HEK293 (cell line): ENCODE measurements at regions not wholly inside any gene's neighbourhood (a gene's known extent, or its start where the extent isn't known, plus 50 kb on each side); places are given as distances from the start of the nearest gene placed in this dataset.

ENCODE experiments used
- CTCF ChIA-PET: fragments of 350-600 bp; formaldehyde crosslinking; extraction: SDS; loops from one replicate; lab custom pipeline; 2021; ENCODE audit warnings: antibody characterized with exemption; lab: Yijun Ruan, JAX
- POLR2A ChIA-PET: fragments of 300-600 bp; formaldehyde crosslinking; extraction: SDS; loops from one replicate; lab custom pipeline; 2020; ENCODE audit warnings: antibody characterized with exemption, inconsistent platforms; lab: Yijun Ruan, JAX
- H3K27ac ChIP-seq: fragments of 200-500 bp; sonication (Bioruptor generic); 2 replicates; pipeline ENCODE4 v1.5.1; 2014; ENCODE audit warnings: low read depth, low read length, control low read depth, inconsistent platforms; ENCODE audit errors: extremely low read depth
- H3K36me3 ChIP-seq, 2 experiments: fragments of 200-500 bp in 1 of 2; sonication (Bioruptor generic) in 1 of 2; 1 replicate in 1 of 2; 2 replicates in 1 of 2; pipeline ENCODE4 v1.5.1; 2014 to 2017; ENCODE audit warnings: inconsistent platforms in 2 of 2, low read length in 2 of 2; ENCODE audit not compliant: control insufficient read depth in 2 of 2, insufficient read depth in 1 of 2
- H3K4me1 ChIP-seq: fragments of 200-500 bp; sonication (Bioruptor generic); 2 replicates; pipeline ENCODE4 v1.5.1; 2014; ENCODE audit warnings: mild to moderate bottlenecking, low read length, inconsistent platforms; ENCODE audit not compliant: control insufficient read depth, insufficient read depth
- H3K4me3 ChIP-seq: 2 replicates; pipeline ENCODE4 v1.5.1; 2011; ENCODE audit warnings: low read depth, mild to moderate bottlenecking, control low read depth, low read length, moderate library complexity
- H3K9me3 ChIP-seq: fragments of 200-500 bp; sonication (Bioruptor generic); 2 replicates; pipeline ENCODE4 v1.5.1; 2014; ENCODE audit warnings: low read depth, low read length, inconsistent platforms; ENCODE audit not compliant: control insufficient read depth, insufficient read depth
- FEZF1 ChIP-seq: fragments of 450-650 bp; formaldehyde crosslinking; IDR thresholded peaks from 2 replicates; pipeline ENCODE4 v1.5.1; 2016; ENCODE audit warnings: missing biosample characterization, missing genetic modification characterization
- KLF16 ChIP-seq: fragments of 450-650 bp; formaldehyde crosslinking; IDR thresholded peaks from 2 replicates; pipeline ENCODE4 v1.5.1; 2017; ENCODE audit warnings: missing biosample characterization, missing genetic modification characterization
- OVOL3 ChIP-seq: fragments of 450-650 bp; formaldehyde crosslinking; IDR thresholded peaks from 2 replicates; pipeline ENCODE4 v1.5.1; 2016; ENCODE audit warnings: missing biosample characterization, missing genetic modification characterization
- SALL2 ChIP-seq: fragments of 450-650 bp; formaldehyde crosslinking; IDR thresholded peaks from 2 replicates; pipeline ENCODE4 v1.5.0; 2017; ENCODE audit warnings: missing biosample characterization, mild to moderate bottlenecking, missing genetic modification characterization, borderline replicate concordance
- ZBTB1 ChIP-seq: fragments of 450-650 bp; formaldehyde crosslinking; IDR thresholded peaks from 2 replicates; pipeline ENCODE4 v1.5.1; 2016; ENCODE audit warnings: missing biosample characterization, missing genetic modification characterization
- ZBTB48 ChIP-seq: fragments of 450-650 bp; formaldehyde crosslinking; IDR thresholded peaks from 2 replicates; pipeline ENCODE4 v1.5.1; 2016; ENCODE audit warnings: missing biosample characterization, missing genetic modification characterization
- ZEB2 ChIP-seq: fragments of 450-650 bp; formaldehyde crosslinking; IDR thresholded peaks from 2 replicates; pipeline ENCODE4 v1.5.1; 2016; ENCODE audit warnings: missing biosample characterization, missing genetic modification characterization
- ZNF114 ChIP-seq: fragments of 450-650 bp; formaldehyde crosslinking; IDR thresholded peaks from 2 replicates; pipeline ENCODE4 v1.5.0; 2017; ENCODE audit warnings: missing biosample characterization, missing genetic modification characterization
- ZNF121 ChIP-seq: fragments of 450-650 bp; formaldehyde crosslinking; IDR thresholded peaks from 2 replicates; pipeline ENCODE4 v1.5.1; 2016; ENCODE audit warnings: missing biosample characterization, missing genetic modification characterization
- ZNF211 ChIP-seq: fragments of 450-650 bp; formaldehyde crosslinking; IDR thresholded peaks from 2 replicates; pipeline ENCODE4 v1.5.1; 2016; ENCODE audit warnings: low read depth, missing biosample characterization, missing genetic modification characterization
- ZNF248 ChIP-seq: fragments of 450-650 bp; formaldehyde crosslinking; IDR thresholded peaks from 2 replicates; pipeline ENCODE4 v1.5.1; 2017; ENCODE audit warnings: missing biosample characterization, missing genetic modification characterization
- ZNF324 ChIP-seq: fragments of 450-650 bp; formaldehyde crosslinking; IDR thresholded peaks from 2 replicates; pipeline ENCODE4 v1.5.1; 2016; ENCODE audit warnings: missing biosample characterization, missing genetic modification characterization
- ZNF426 ChIP-seq: fragments of 450-650 bp; formaldehyde crosslinking; IDR thresholded peaks from 2 replicates; pipeline ENCODE4 v1.5.1; 2017; ENCODE audit warnings: missing biosample characterization, missing genetic modification characterization, mild to moderate bottlenecking, inconsistent platforms, moderate library complexity
- ZNF530 ChIP-seq: fragments of 450-650 bp; formaldehyde crosslinking; IDR thresholded peaks from 2 replicates; pipeline ENCODE4 v1.5.1; 2016; ENCODE audit warnings: low read depth, missing biosample characterization, missing genetic modification characterization
- ZNF571 ChIP-seq: fragments of 450-650 bp; formaldehyde crosslinking; IDR thresholded peaks from 2 replicates; pipeline ENCODE4 v1.5.0; 2017; ENCODE audit warnings: missing biosample characterization, missing genetic modification characterization
- ZNF585B ChIP-seq: fragments of 450-650 bp; formaldehyde crosslinking; IDR thresholded peaks from 2 replicates; pipeline ENCODE4 v1.5.1; 2016; ENCODE audit warnings: missing biosample characterization, missing genetic modification characterization
- ZNF610 ChIP-seq: fragments of 450-650 bp; formaldehyde crosslinking; IDR thresholded peaks from 2 replicates; pipeline ENCODE4 v1.5.1; 2016; ENCODE audit warnings: missing biosample characterization, missing genetic modification characterization, borderline replicate concordance
- ZNF830 ChIP-seq: fragments of 450-650 bp; IDR thresholded peaks from 2 replicates; pipeline ENCODE4 v1.5.0; 2018; ENCODE audit warnings: missing biosample characterization, missing genetic modification characterization, low read depth, mild to moderate bottlenecking, moderate library complexity
- TF ChIP-seq, protein P1 (sequence below): fragments of 450-650 bp; formaldehyde crosslinking; IDR thresholded peaks from 2 replicates; pipeline ENCODE4 v1.5.1; 2016; ENCODE audit warnings: missing biosample characterization, missing genetic modification characterization
- TF ChIP-seq, protein P2 (sequence below): fragments of 450-650 bp; formaldehyde crosslinking; conservative IDR thresholded peaks from 2 replicates; pipeline ENCODE4 v1.5.1; 2016; ENCODE audit warnings: low read depth, missing biosample characterization, missing genetic modification characterization

DNA sequence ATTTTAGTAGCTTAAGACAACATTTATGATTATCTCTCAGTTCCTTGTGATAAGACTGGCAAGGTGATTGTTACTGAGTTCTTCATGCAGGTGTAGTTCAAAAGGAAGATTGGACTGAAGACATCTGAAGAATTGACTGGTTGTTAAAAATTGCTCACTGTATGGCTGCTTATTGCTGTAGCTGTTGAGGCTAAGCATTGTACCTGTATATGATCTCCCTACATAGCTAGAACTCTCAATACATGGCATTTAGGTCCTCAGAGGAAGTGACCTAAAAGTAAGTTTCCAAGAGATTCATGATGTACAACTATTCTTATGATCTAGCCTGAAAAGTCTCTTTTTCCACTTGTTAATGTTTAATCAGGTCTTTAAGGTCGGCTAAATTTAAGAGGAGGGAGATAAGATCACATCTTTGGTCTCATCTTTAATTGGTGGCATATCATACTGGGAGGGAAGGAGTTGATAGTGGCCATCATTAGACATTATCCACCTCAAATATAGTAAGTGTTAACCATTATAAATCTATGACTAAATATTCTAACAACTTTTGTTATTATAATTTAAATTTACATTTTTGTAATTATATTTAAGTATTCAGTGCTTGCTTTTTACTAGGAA, 401.2 kb upstream of the EPHA7 start:
- CTCF ChIA-PET, result no interaction called here
- Histone ChIP-seq H3K4me1 (no peaks in the 10 kb centered on the region), H3K27ac (no peak overlapping the region)
- POLR2A ChIA-PET, result no interaction called here
- TF ChIP-seq ZNF830 (tag by site-specific recombination), result no peak
- TF ChIP-seq ZNF211, result no peak
- TF ChIP-seq, protein P1, sequence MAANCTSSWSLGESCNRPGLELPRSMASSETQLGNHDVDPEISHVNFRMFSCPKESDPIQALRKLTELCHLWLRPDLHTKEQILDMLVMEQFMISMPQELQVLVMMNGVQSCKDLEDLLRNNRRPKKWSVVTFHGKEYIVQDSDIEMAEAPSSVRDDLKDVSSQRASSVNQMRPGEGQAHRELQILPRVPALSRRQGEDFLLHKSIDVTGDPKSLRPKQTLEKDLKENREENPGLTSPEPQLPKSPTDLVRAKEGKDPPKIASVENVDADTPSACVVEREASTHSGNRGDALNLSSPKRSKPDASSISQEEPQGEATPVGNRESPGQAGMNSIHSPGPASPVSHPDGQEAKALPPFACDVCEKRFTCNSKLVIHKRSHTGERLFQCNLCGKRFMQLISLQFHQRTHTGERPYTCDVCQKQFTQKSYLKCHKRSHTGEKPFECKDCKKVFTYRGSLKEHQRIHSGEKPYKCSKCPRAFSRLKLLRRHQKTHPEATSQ (tag by site-specific recombination), result no peak
- TF ChIP-seq ZBTB1 (tag by site-specific recombination), result no peak
- no peak for TF ChIP-seq FEZF1 (tag by site-specific recombination)
- no peak for TF ChIP-seq ZNF324 (tag by site-specific recombination)
- no peak for TF ChIP-seq ZNF426 (tag by site-specific recombination)
- no peak for TF ChIP-seq ZNF114 (tag by site-specific recombination)
- no peak for TF ChIP-seq ZNF248 (tag by site-specific recombination)
- TF ChIP-seq ZNF610, result no peak
- TF ChIP-seq OVOL3 (tag by site-specific recombination), result no peak
- TF ChIP-seq, all 188 proteins: peak for 0
- H3K4me3 ChIP-seq, result no peak overlapping the region
- H3K36me3 ChIP-seq, result no peaks in the 10 kb centered on the region
- no peaks in the 10 kb centered on the region for H3K9me3 ChIP-seq

- H3K36me3 ChIP-seq, result no peaks in the 10 kb centered on the region
- ChIA-PET POLR2A (interaction anchor here (0.7 kb wide), 1 partner anchor 365 kb away, joined by 4 read pairs; no protein-coding TSS in a partner anchor), CTCF (interaction anchor here (0.7 kb wide), 2 partner anchors 95 to 175 kb away, joined by 3 to 4 read pairs; no protein-coding TSS in a partner anchor)
- no peak overlapping the region for H3K4me3 ChIP-seq
- TF ChIP-seq ZNF121 (no peak), SALL2 (no peak), ZBTB48 (no peak), FEZF1 (tag by site-specific recombination) (no peak), ZNF585B (tag by site-specific recombination) (no peak), ZNF571 (no peak), KLF16 (tag by site-specific recombination) (no peak), ZNF530 (tag by site-specific recombination) (no peak), ZEB2 (no peak)
- TF ChIP-seq, protein P2, sequence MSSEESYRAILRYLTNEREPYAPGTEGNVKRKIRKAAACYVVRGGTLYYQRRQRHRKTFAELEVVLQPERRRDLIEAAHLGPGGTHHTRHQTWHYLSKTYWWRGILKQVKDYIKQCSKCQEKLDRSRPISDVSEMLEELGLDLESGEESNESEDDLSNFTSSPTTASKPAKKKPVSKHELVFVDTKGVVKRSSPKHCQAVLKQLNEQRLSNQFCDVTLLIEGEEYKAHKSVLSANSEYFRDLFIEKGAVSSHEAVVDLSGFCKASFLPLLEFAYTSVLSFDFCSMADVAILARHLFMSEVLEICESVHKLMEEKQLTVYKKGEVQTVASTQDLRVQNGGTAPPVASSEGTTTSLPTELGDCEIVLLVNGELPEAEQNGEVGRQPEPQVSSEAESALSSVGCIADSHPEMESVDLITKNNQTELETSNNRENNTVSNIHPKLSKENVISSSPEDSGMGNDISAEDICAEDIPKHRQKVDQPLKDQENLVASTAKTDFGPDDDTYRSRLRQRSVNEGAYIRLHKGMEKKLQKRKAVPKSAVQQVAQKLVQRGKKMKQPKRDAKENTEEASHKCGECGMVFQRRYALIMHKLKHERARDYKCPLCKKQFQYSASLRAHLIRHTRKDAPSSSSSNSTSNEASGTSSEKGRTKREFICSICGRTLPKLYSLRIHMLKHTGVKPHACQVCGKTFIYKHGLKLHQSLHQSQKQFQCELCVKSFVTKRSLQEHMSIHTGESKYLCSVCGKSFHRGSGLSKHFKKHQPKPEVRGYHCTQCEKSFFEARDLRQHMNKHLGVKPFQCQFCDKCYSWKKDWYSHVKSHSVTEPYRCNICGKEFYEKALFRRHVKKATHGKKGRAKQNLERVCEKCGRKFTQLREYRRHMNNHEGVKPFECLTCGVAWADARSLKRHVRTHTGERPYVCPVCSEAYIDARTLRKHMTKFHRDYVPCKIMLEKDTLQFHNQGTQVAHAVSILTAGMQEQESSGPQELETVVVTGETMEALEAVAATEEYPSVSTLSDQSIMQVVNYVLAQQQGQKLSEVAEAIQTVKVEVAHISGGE (tag by site-specific recombination), result no peak
- H3K27ac ChIP-seq, result no peak overlapping the region
- no peaks in the 10 kb centered on the region for H3K9me3 ChIP-seq
- H3K4me1 ChIP-seq, result no peaks in the 10 kb centered on the region
These were observed 399.8 kb upstream of the EPHA7 start for GRCh38 chr6:93819189-93819588.
